Adipocyte (in vitro differentiated cells): ENCODE measurements at regions not wholly inside any gene's neighbourhood (a gene's known extent, or its start where the extent isn't known, plus 50 kb on each side); places are given as distances from the start of the nearest gene placed in this dataset.

ENCODE experiments used
- DNase-seq: peaks from one replicate; pipeline ENCODE4 v3.0.0-alpha.2; 2015; ENCODE audit warnings: low read depth
- H3K27me3 ChIP-seq: replicated peaks from 2 replicates; pipeline ENCODE4 v1.7.0; 2013; ENCODE audit warnings: mild to moderate bottlenecking, low read length, moderate library complexity; ENCODE audit not compliant: control insufficient read depth, insufficient read depth
- H3K36me3 ChIP-seq: 2 replicates; pipeline ENCODE4 v1.7.0; 2013; ENCODE audit warnings: low read length, mild to moderate bottlenecking, moderate library complexity; ENCODE audit not compliant: control insufficient read depth, insufficient read depth, severe bottlenecking
- H3K4me1 ChIP-seq: 2 replicates; pipeline ENCODE4 v1.7.0; 2013; ENCODE audit warnings: mild to moderate bottlenecking, low read length, moderate library complexity; ENCODE audit not compliant: control insufficient read depth, insufficient read depth
- H3K4me3 ChIP-seq: 2 replicates; pipeline ENCODE4 v1.7.0; 2013; ENCODE audit warnings: mild to moderate bottlenecking, low read length, moderate library complexity
- H3K9ac ChIP-seq: 2 replicates; pipeline ENCODE4 v1.7.0; 2013; ENCODE audit warnings: mild to moderate bottlenecking, low read length, moderate library complexity
- H3K9me3 ChIP-seq: 2 replicates; pipeline ENCODE4 v1.7.0; 2013; ENCODE audit warnings: mild to moderate bottlenecking, low read length, moderate library complexity; ENCODE audit not compliant: control insufficient read depth

DNA sequence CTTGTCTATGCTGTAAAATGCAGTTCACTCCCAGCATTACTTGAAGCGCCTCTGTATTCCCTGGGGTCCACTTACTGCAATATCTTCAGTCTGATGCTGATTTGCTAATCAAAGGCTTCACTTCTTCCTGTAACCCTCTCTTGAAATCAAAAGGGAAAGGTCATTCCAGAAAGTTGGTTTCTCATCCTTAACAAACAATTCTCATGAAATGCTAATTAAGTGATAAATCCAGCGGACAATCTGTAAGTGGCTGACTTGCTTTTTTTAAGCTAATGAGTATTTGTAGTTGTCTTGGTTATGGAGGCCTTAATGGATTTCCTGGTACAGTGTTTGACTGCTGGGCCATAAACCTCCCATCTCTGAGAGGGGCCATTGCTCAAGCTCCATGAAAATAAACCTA is 499.6 kb upstream of the HS6ST1 start:
- no peak overlapping the region for H3K9ac ChIP-seq
- H3K36me3 ChIP-seq = no peaks in the 10 kb centered on the region
- peaks cover 12% of the 10 kb centered on the region for H3K27me3 ChIP-seq
- no peak overlapping the region for H3K4me3 ChIP-seq
- DNase-seq = no peak
- no peaks in the 10 kb centered on the region for H3K9me3 ChIP-seq
- H3K4me1 ChIP-seq = peaks cover 8% of the 10 kb centered on the region

DNA sequence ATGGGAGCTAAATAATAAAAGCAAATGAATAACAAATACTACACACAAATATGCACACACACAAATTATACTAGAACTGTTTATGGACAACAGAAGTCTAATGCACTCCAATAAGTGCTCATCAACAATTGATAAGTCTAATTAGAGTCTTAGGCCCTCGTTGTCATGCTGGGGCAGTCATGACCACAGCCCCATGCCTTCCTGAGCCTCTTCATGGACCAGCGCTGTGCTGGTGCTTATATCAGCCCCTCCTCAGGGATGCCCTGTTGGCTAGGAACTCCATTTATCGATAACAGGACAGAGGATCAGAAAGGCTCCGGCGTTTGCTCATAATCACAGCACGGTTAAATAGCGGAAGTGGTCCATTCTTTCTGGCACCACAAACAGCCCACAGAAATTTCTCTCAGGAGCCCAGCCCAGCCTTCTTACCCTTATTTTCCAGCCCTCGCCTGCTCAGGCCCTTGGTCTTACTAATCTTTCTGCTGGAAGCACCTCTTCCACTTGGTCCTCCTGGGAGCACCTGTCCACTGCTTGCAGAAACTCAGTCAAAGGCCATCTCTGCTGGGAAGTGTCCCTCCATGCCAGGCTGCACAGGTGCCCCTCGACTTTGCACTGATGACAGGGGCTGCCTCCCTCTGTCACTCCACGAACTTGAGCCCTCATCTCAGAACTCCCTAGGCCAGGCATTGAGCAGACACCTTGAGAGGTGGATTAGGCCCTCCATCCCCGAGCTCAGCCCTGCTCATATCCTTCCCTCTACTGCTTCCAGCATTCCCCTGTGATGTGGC is 500.2 kb upstream of the HS6ST1 start:
- DNase-seq = no peak
- Histone ChIP-seq H3K4me1 (peaks cover 8% of the 10 kb centered on the region), H3K36me3 (no peaks in the 10 kb centered on the region), H3K27me3 (peaks cover 12% of the 10 kb centered on the region), H3K9ac (no peak overlapping the region), H3K9me3 (no peaks in the 10 kb centered on the region), H3K4me3 (no peak overlapping the region)

DNA sequence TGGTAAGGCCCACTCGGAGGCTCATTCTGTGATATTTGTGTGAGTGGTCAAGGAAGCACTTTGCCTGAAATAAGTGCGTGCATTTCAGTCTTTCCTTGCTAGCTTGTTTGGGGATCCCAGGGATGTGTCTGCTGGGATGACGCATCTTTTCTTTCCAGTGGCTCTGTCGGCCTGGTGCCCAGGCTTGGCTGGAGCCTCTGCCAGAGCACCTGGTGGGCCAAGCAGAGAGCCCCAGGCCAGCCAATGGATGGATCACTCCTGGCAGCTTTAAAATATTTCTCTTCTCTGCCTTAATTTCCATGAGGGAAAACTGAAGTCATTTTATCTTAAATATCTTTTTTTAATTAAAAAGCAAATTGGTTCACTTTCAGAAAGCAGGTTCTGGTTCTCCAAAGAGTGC is 501.8 kb upstream of the HS6ST1 start:
- no peaks in the 10 kb centered on the region for H3K36me3 ChIP-seq
- H3K9ac ChIP-seq = no peak overlapping the region
- H3K9me3 ChIP-seq = no peaks in the 10 kb centered on the region
- H3K27me3 ChIP-seq = peaks cover 12% of the 10 kb centered on the region
- peaks cover 8% of the 10 kb centered on the region for H3K4me1 ChIP-seq
- DNase-seq = no peak
- H3K4me3 ChIP-seq = no peak overlapping the region

DNA sequence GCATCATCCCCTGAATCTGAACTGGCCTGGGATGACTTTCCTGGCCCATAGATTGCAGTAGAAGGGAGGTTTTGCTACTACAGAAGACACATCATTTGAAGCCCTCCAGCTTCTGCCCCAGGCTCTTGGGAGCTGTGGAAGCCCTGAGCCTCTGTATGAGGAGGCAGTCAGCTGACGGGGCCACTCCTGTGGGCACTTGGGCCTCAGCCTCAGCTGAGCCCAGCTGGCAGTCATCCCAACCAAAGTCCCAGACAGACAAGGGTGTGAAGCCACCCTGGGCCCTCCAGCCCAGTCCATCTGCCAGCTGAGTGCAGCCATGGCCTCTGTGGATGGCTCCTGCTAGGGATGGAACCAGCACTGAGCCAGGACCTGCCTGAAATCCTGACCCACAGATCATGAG is 502.3 kb upstream of the HS6ST1 start:
- no peak for DNase-seq
- Histone ChIP-seq H3K9ac (no peak overlapping the region), H3K27me3 (peaks cover 12% of the 10 kb centered on the region), H3K9me3 (no peaks in the 10 kb centered on the region), H3K4me3 (no peak overlapping the region), H3K36me3 (no peaks in the 10 kb centered on the region), H3K4me1 (peaks cover 8% of the 10 kb centered on the region)

DNA sequence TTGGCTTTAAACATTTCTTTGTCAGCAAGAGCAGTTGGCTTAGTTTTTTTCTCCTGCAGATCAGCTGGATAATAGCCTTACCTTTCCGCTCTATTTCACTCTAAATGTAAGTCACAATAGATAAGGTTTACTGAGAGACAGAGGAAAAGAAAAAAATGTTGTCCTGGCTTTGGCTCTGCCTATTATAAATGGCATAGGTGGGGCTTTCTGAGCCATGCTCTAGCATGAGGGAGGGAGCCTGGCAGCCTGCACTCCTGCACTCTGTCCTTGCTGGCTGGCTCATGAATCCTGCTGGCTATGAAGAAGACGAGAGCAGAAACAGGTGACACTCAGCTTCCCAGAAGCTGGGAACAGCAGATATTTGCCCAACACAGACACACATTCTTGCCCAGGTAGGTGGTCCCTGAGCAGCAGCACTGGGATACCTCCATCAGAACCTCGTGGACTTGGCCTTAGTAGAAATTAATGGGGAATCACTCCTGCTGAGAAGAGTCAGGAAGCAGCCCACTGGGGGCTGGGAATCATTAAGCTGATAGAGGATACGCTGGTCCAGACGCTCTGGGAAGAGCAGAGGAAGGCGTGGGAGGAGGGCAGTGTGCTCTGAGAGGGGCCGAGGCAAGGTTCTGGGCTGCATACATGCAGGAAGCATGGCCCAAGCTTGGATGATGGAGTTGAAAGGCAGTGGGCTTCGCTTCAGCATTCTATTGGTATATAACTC is 514.4 kb upstream of the HS6ST1 start:
- Histone ChIP-seq H3K4me3 (no peak overlapping the region), H3K27me3 (peaks cover 7% of the 10 kb centered on the region), H3K4me1 (no peaks in the 10 kb centered on the region), H3K36me3 (no peaks in the 10 kb centered on the region), H3K9ac (no peak overlapping the region), H3K9me3 (no peaks in the 10 kb centered on the region)
- no peak for DNase-seq

DNA sequence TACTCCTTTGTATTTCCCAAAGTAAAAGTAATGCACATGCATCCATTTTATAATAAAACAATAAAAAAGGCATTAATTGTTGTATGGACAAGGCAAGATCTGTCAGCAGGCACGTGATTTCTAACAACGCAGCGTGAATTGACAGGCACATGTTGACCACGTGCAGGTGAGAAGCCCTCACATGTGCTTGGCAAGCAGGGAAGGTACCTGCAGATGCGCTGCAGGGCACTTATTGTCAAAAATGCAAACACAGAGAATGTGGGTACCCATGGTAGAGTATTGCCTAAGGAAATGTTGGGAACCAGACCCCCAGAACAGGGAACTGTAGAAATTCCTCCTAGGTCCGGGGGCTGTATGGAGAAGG is 515.0 kb upstream of the HS6ST1 start:
- no peak overlapping the region for H3K9ac ChIP-seq
- no peaks in the 10 kb centered on the region for H3K36me3 ChIP-seq
- DNase-seq = no peak
- H3K9me3 ChIP-seq = no peaks in the 10 kb centered on the region
- H3K4me1 ChIP-seq = no peaks in the 10 kb centered on the region
- peaks cover 7% of the 10 kb centered on the region for H3K27me3 ChIP-seq
- H3K4me3 ChIP-seq = no peak overlapping the region

DNA sequence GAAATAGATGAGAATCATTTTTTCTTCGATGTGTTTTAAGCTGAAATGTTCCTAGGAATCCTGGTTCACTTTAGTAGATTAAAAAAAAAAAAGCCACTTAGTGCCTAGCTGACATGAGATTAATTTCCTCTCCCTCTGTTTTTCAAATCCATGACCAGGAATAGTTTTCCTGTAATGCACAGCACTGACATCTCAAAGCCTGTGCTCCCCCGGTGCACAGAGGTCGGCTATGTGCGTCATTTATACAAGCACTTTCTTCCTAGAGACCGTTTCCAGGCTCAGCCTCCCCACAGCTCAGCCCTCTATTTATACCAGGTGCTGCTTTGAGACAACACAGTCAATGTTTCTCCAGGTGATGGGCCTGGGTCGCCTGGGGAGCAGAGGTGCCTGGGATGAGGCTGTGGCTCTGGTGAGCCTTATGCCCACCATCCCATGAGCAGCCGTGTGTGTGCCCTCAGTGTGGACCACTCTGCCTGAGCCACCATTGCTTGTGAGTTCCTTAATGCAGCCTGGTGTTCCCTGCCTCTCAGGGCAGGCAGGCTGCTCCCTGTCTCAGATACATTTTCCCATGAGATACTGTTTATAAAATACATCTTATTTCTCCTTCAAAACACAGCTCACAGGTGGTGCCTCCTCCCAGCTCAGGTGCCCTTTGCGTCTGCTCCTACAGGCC is 515.7 kb upstream of the HS6ST1 start:
- no peak for DNase-seq
- Histone ChIP-seq H3K4me1 (no peaks in the 10 kb centered on the region), H3K36me3 (no peaks in the 10 kb centered on the region), H3K27me3 (peaks cover 7% of the 10 kb centered on the region), H3K9ac (no peak overlapping the region), H3K4me3 (no peak overlapping the region), H3K9me3 (no peaks in the 10 kb centered on the region)

DNA sequence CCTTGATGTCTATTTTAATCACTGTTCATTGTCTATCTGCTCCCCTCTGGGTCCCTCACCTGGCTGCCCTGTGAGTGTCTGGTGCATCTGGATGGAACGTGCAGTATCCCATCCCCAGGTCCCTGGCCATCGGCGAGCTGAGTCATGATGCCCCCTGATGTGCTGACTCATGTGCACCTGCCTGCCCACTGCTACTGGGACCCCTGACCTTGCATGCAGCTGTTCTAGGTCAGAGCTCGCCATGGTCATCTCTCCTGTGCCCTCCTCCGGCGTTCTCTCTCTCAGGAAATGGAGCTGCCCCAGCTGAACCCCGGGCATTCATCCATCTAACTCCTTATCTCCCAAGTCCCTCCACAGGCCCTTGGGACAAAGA is 516.2 kb upstream of the HS6ST1 start:
- H3K9ac ChIP-seq = no peak overlapping the region
- no peak overlapping the region for H3K4me3 ChIP-seq
- H3K27me3 ChIP-seq = peaks cover 7% of the 10 kb centered on the region
- no peaks in the 10 kb centered on the region for H3K36me3 ChIP-seq
- H3K4me1 ChIP-seq = no peaks in the 10 kb centered on the region
- no peak for DNase-seq
- H3K9me3 ChIP-seq = no peaks in the 10 kb centered on the region

DNA sequence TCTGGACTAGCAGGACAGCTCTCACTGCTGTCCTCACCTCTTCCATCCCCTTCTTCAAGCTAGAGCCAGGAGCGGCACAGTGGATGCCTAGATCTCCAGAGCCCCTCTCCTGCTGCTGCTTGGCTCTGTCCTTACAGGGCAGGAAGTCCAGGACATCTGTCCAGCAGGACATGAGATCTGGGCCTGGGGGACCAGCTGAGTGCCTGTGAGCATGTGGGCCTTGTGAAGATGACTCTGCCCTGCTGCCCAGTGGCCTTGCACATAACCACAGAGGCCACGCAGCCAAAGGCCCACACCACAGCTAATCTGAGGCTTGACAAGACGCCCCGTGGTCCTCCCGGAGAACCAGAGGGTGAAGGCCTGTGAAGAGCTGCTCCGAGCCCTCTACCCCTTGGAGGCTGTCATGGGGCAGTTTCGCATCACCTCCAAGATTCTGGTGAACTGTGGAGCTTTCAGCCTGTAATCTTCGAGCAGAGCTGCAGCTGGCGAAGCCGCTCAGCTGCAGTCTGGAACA is 516.7 kb upstream of the HS6ST1 start:
- Histone ChIP-seq H3K36me3 (no peaks in the 10 kb centered on the region), H3K9me3 (no peaks in the 10 kb centered on the region), H3K9ac (no peak overlapping the region), H3K4me1 (no peaks in the 10 kb centered on the region), H3K27me3 (peaks cover 7% of the 10 kb centered on the region), H3K4me3 (no peak overlapping the region)
- no peak for DNase-seq

DNA sequence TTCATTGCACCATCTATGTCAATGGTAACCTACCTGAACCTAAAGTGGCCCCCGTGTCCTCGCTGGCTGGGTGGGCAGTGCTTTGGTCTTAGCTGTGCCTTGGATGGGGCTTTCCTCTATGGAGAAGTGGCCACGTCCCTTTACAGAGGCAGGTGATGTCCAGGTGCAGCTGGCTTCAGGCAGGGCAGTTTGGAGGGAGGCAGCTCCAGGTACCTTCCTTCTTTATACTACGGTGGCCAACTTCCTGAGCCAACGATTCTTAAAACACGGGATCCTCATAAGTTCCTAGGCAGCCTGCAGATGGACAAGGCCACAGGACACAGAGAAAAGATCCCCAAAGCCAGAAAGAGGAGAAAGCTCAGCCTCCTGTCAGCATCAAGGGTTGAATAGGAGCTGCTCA is 517.3 kb upstream of the HS6ST1 start:
- Histone ChIP-seq H3K36me3 (no peaks in the 10 kb centered on the region), H3K4me1 (no peaks in the 10 kb centered on the region), H3K27me3 (peaks cover 7% of the 10 kb centered on the region), H3K9me3 (no peaks in the 10 kb centered on the region), H3K9ac (no peak overlapping the region), H3K4me3 (no peak overlapping the region)
- no peak for DNase-seq

DNA sequence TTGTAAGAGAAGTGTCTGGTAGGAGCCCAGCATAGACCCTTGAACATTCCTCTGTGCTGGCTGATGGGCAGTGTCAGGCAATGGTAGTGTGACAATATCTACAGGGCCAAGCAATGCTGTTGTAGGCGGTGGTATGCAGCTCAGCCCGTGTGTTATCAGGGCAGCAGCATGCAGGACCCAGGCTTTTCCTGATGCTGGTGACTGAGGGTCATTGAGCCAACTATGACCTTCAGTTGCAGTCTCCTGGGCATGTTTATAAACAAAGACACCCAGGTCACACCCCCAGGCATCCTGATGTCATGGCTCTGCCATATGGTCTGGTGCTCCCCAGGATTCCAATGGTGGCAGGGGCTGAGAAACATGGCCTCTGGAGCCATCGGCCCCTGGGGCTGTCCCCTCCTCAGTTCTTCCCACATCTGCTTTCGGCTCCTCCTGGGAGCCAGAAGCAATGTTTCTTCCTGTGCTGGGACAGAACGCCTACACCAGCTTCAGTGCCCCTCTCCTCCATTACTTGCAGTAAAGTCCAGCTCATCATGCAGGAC is 518.0 kb upstream of the HS6ST1 start:
- H3K36me3 ChIP-seq = no peaks in the 10 kb centered on the region
- DNase-seq = no peak

More for the DNA sequence above, 518.0 kb upstream of the HS6ST1 start:
- no peaks in the 10 kb centered on the region for H3K9me3 ChIP-seq
- no peaks in the 10 kb centered on the region for H3K4me1 ChIP-seq
- peaks cover 8% of the 10 kb centered on the region for H3K27me3 ChIP-seq
- no peak overlapping the region for H3K4me3 ChIP-seq
- no peak overlapping the region for H3K9ac ChIP-seq
